ENCODE measurements at regions not wholly inside any gene's neighbourhood (a gene's known extent, or its start where the extent isn't known, plus 50 kb on each side); places are given as distances from the start of the nearest gene placed in this dataset.

DNA sequence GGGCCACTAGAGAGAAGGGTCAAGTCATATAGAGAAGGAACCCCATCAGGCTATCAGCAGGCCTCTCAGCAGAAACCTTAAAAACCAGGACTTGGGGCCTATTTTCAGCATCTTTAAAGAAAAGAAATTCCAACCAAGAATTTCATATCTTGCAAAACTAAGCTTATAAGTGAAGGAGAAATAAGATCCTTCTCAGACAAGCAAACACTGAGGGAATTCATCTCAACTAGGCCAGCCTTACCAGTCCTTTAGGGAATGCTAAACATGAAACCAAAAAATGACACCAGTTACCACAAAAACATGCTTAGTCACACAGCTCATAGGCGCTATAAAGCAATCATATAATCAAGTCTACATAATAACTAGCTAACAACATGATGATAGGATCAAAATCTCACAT, 407.1 kb downstream of the LRRC70 start:
- no peaks in the 10 kb centered on the region for H3K27me3 ChIP-seq (ENCODE audit: control insufficient read depth, insufficient read depth, low read length)
- H3K4me3 ChIP-seq (ENCODE audit: low read depth, low read length) = no peak overlapping the region
- H2AFZ ChIP-seq = no peak overlapping the region
- H3K79me2 ChIP-seq = no peaks in the 10 kb centered on the region
- no peaks in the 10 kb centered on the region for H3K36me3 ChIP-seq (ENCODE audit: control insufficient read depth, insufficient read depth, low read length)
- H3K27ac ChIP-seq = no peak overlapping the region
- H3K4me2 ChIP-seq (ENCODE audit: low read length) = no peak overlapping the region
- no peaks in the 10 kb centered on the region for H3K9me3 ChIP-seq (ENCODE audit: control insufficient read depth, low read length)
- H3K4me1 ChIP-seq = no peaks in the 10 kb centered on the region
- no peak overlapping the region for H3K9ac ChIP-seq
- TF ChIP-seq CTCF (IDR thresholded peaks at IDR 0.05) = no peak

DNA sequence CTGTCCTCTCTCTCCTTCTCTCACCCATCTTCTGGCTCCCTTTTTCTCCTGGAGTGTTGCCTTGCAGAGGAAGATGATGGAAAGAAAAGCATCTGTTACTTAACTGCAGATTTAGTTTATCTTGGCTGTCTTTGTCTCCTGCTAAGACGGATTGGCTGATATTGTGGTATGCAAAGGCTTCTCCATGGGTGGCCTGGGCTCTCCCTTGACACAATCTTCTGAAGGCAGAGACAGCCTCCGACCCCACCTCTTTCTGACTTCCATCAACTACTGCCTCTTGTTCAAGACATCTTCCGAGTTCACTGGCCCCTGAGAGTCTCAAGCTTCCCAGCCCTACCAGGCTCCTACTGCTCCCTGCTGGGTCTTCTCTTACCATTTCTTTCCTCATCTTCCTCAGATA, 403.7 kb downstream of the LRRC70 start:
- Histone ChIP-seq H3K4me3 (ENCODE audit: low read depth, low read length) (no peak overlapping the region), H3K4me1 (no peaks in the 10 kb centered on the region), H3K79me2 (no peaks in the 10 kb centered on the region), H3K9me3 (ENCODE audit: control insufficient read depth, low read length) (no peaks in the 10 kb centered on the region), H3K9ac (no peak overlapping the region), H3K27me3 (ENCODE audit: control insufficient read depth, insufficient read depth, low read length) (no peaks in the 10 kb centered on the region), H2AFZ (no peak overlapping the region), H3K27ac (no peak overlapping the region), H3K36me3 (ENCODE audit: control insufficient read depth, insufficient read depth, low read length) (no peaks in the 10 kb centered on the region), H3K4me2 (ENCODE audit: low read length) (no peak overlapping the region)
- TF ChIP-seq CTCF (IDR thresholded peaks at IDR 0.05) = no peak

GRCh38 chr5:62980884-62981283, 402.3 kb downstream of the LRRC70 start:
- H3K79me2 ChIP-seq = no peaks in the 10 kb centered on the region
- H3K9ac ChIP-seq = no peak overlapping the region
- no peaks in the 10 kb centered on the region for H3K4me1 ChIP-seq
- H3K4me3 ChIP-seq (ENCODE audit: low read depth, low read length) = no peak overlapping the region
- no peaks in the 10 kb centered on the region for H3K9me3 ChIP-seq (ENCODE audit: control insufficient read depth, low read length)
- H3K27ac ChIP-seq = no peak overlapping the region
- no peaks in the 10 kb centered on the region for H3K36me3 ChIP-seq (ENCODE audit: control insufficient read depth, insufficient read depth, low read length)
- TF ChIP-seq CTCF (IDR thresholded peaks at IDR 0.05) = no peak
- no peak overlapping the region for H2AFZ ChIP-seq
- H3K4me2 ChIP-seq (ENCODE audit: low read length) = no peak overlapping the region
- no peaks in the 10 kb centered on the region for H3K27me3 ChIP-seq (ENCODE audit: control insufficient read depth, insufficient read depth, low read length)

DNA sequence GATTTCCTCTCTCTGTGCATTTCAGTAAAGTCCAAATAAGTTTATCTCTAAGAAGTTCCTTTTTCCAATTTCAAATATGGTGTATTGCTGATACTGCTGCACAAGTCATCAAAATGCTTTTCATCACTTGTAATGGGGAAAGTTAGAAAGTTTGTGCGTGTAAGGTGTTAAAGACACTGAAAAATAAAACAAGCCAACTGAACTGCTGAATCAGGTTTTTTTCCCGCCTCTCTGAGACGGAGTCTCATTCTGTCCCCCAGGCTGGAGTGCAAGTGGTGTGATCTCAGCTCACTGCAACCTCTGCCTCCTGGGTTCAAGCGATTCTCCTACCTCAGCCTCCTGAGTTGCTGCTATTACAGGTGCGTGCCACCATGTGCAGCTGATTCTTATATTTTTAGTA, 400.9 kb downstream of the LRRC70 start:
- Histone ChIP-seq H3K9ac (no peak overlapping the region), H2AFZ (no peak overlapping the region), H3K27me3 (ENCODE audit: control insufficient read depth, insufficient read depth, low read length) (no peaks in the 10 kb centered on the region), H3K79me2 (no peaks in the 10 kb centered on the region), H3K27ac (no peak overlapping the region), H3K9me3 (ENCODE audit: control insufficient read depth, low read length) (no peaks in the 10 kb centered on the region), H3K4me1 (no peaks in the 10 kb centered on the region), H3K4me2 (ENCODE audit: low read length) (no peak overlapping the region), H3K36me3 (ENCODE audit: control insufficient read depth, insufficient read depth, low read length) (no peaks in the 10 kb centered on the region), H3K4me3 (ENCODE audit: low read depth, low read length) (no peak overlapping the region)
- no peak for TF ChIP-seq CTCF (IDR thresholded peaks at IDR 0.05)

GRCh38 chr5:62977661-62978060, 399.0 kb downstream of the LRRC70 start:
- no peaks in the 10 kb centered on the region for H3K27me3 ChIP-seq (ENCODE audit: control insufficient read depth, insufficient read depth, low read length)
- H3K27ac ChIP-seq = no peak overlapping the region
- no peak overlapping the region for H3K9ac ChIP-seq
- no peak overlapping the region for H3K4me2 ChIP-seq (ENCODE audit: low read length)
- no peak for TF ChIP-seq CTCF (IDR thresholded peaks at IDR 0.05)
- H3K4me3 ChIP-seq (ENCODE audit: low read depth, low read length) = no peak overlapping the region
- no peaks in the 10 kb centered on the region for H3K36me3 ChIP-seq (ENCODE audit: control insufficient read depth, insufficient read depth, low read length)
- no peak overlapping the region for H2AFZ ChIP-seq
- no peaks in the 10 kb centered on the region for H3K9me3 ChIP-seq (ENCODE audit: control insufficient read depth, low read length)
- H3K79me2 ChIP-seq = no peaks in the 10 kb centered on the region
- no peaks in the 10 kb centered on the region for H3K4me1 ChIP-seq

Data from parathyroid adenoma (tissue), 2 donors.